Adrenal gland (tissue), 9 donors: ENCODE measurements at regions not wholly inside any gene's neighbourhood (a gene's known extent, or its start where the extent isn't known, plus 50 kb on each side); places are given as distances from the start of the nearest gene placed in this dataset.

Source experiments
- DNase-seq, 7 donors: peaks; one replicate each; pipeline ENCODE4 v3.0.0-alpha.2; 2019 to 2020
- H3K27ac ChIP-seq, 5 donors: fragments of 200-600 bp; sonication (generic) in 4 of 5; 1 replicate in 3 of 5; 2 replicates in 2 of 5; pipeline versions ENCODE4 v1.5.1 to v1.8.0; 2016 to 2020; ENCODE audit warnings: mild to moderate bottlenecking in 1 of 5
- H3K27me3 ChIP-seq: fragments of 200-600 bp; 2 replicates; pipeline ENCODE4 v1.8.0; 2021
- H3K36me3 ChIP-seq, 2 donors: fragments of 200-600 bp; replicated peaks in 1 of 2; 1 replicate in 1 of 2; 2 replicates in 1 of 2; pipeline versions ENCODE4 v1.5.1 to v1.8.0; 2018 to 2022
- H3K4me1 ChIP-seq, 2 donors: fragments of 200-600 bp; replicated peaks in 1 of 2; 1 replicate in 1 of 2; 2 replicates in 1 of 2; pipeline versions ENCODE4 v1.5.1 to v1.8.0; 2018 to 2021
- H3K4me3 ChIP-seq, 4 donors: fragments of 200-600 bp; sonication (generic) in 3 of 4; one replicate each; pipeline ENCODE4 v1.5.1; 2016 to 2018
- H3K9me3 ChIP-seq, 3 donors: fragments of 200-600 bp; sonication (generic) in 1 of 3; replicated peaks in 1 of 3; 1 replicate in 2 of 3; 2 replicates in 1 of 3; pipeline versions ENCODE4 v1.5.1 to v1.8.0; 2016 to 2021
- CTCF ChIP-seq, 6 experiments: fragments of 450-650 bp in 4 of 6; fragments of 200-600 bp in 2 of 6; sonication (generic) in 1 of 6; IDR thresholded peaks; 1 replicate in 5 of 6; 2 replicates in 1 of 6; pipeline versions ENCODE4 v1.5.1 to v1.8.0; 2016 to 2021; ENCODE audit warnings: antibody characterized with exemption in 6 of 6, mild to moderate bottlenecking in 2 of 6, moderate library complexity in 1 of 6
- POLR2A ChIP-seq, 2 donors: fragments of 450-650 bp; IDR thresholded peaks; one replicate each; pipeline ENCODE4 v1.6.1; 2017; ENCODE audit warnings: antibody characterized with exemption in 2 of 2, mild to moderate bottlenecking in 2 of 2, moderate library complexity in 1 of 2
- WGBS, 4 donors: extraction: QIAGEN DNeasy Blood & Tissue Kit in 2 of 4; methylation state at CpG; one replicate each; pipeline versions ENCODE4 v1.1.5 to v1.1.7; 2013 to 2017; 5-methylcytosine and 5-hydroxymethylcytosine counted together
- intact Hi-C, 2 donors: fragments of 100-400 bp; cut with DNase I; formaldehyde crosslinking; loops; one replicate each; pipeline versions ENCODE4 v1.14.1 to v1.15.0; 2022 to 2023
- donor health status: healthy with polysubstance abuse.
- donor health status: Bipolar disorder and iron deficiency.
- donor health status: DM: yes; HTN: yes; CAD: no.
- donor health status: DM: no; HTN: no; CAD: no.
- donor health status: DM: no; HTN: no; CAD: no.

- no peaks in the 10 kb centered on the region for H3K9me3 ChIP-seq
- H3K27me3 ChIP-seq: no peaks in the 10 kb centered on the region
- no peak overlapping the region for H3K4me3 ChIP-seq
- no peak overlapping the region for H3K27ac ChIP-seq
- no peak for DNase-seq
- intact Hi-C loops: no loop called here
- H3K4me1 ChIP-seq: no peaks in the 10 kb centered on the region
- TF ChIP-seq CTCF (IDR thresholded peaks at IDR 0.05): no peak
- no peak for TF ChIP-seq POLR2A (IDR thresholded peaks at IDR 0.05)
- 55 to 67% (median 60%) methylated on average over 4 of the region's 4 CpGs for WGBS, 4 donors
- no peaks in the 10 kb centered on the region for H3K36me3 ChIP-seq
These were observed 662.2 kb upstream of the ADARB2 start for GRCh38 chr10:2399482-2399881.

GRCh38 chr10:2392145-2392812, 655.0 kb upstream of the ADARB2 start:
- 37 to 55% (median 49%) methylated on average over 4 to 6 of the region's 6 CpGs for WGBS, 4 donors
- no peak overlapping the region for H3K27ac ChIP-seq
- no peak for DNase-seq
- no peaks in the 10 kb centered on the region for H3K4me1 ChIP-seq
- no peaks in the 10 kb centered on the region for H3K36me3 ChIP-seq
- intact Hi-C loops: no loop called here
- TF ChIP-seq CTCF (IDR thresholded peaks at IDR 0.05): no peak
- TF ChIP-seq POLR2A (IDR thresholded peaks at IDR 0.05): no peak
- no peak overlapping the region for H3K4me3 ChIP-seq
- no peaks in the 10 kb centered on the region for H3K27me3 ChIP-seq
- no peaks in the 10 kb centered on the region for H3K9me3 ChIP-seq

GRCh38 chr10:2387672-2388071, 650.3 kb upstream of the ADARB2 start:
- intact Hi-C loops: no loop called here
- no peak overlapping the region for H3K4me3 ChIP-seq
- H3K27ac ChIP-seq: no peak overlapping the region
- 49 to 58% (median 52%) methylated on average over 3 of the region's 3 CpGs for WGBS, 4 donors
- no peak for TF ChIP-seq CTCF (IDR thresholded peaks at IDR 0.05)
- no peak for TF ChIP-seq POLR2A (IDR thresholded peaks at IDR 0.05)
- DNase-seq: no peak
- H3K27me3 ChIP-seq: no peaks in the 10 kb centered on the region
- H3K4me1 ChIP-seq: no peaks in the 10 kb centered on the region
- no peaks in the 10 kb centered on the region for H3K9me3 ChIP-seq
- no peaks in the 10 kb centered on the region for H3K36me3 ChIP-seq

GRCh38 chr10:2387261-2387660, 649.9 kb upstream of the ADARB2 start:
- Histone ChIP-seq H3K4me3 (no peak overlapping the region), H3K27me3 (no peaks in the 10 kb centered on the region), H3K27ac (no peak overlapping the region), H3K36me3 (no peaks in the 10 kb centered on the region), H3K9me3 (no peaks in the 10 kb centered on the region), H3K4me1 (no peaks in the 10 kb centered on the region)
- WGBS, 4 donors: 69 to 85% (median 72%) methylated on average over 8 of the region's 8 CpGs
- TF ChIP-seq CTCF (IDR thresholded peaks at IDR 0.05) (no peak), POLR2A (IDR thresholded peaks at IDR 0.05) (no peak)
- DNase-seq: no peak
- intact Hi-C loops: no loop called here
